ENCODE measurements at regions not wholly inside any gene's neighbourhood (a gene's known extent, or its start where the extent isn't known, plus 50 kb on each side); places are given as distances from the start of the nearest gene placed in this dataset.

DNA sequence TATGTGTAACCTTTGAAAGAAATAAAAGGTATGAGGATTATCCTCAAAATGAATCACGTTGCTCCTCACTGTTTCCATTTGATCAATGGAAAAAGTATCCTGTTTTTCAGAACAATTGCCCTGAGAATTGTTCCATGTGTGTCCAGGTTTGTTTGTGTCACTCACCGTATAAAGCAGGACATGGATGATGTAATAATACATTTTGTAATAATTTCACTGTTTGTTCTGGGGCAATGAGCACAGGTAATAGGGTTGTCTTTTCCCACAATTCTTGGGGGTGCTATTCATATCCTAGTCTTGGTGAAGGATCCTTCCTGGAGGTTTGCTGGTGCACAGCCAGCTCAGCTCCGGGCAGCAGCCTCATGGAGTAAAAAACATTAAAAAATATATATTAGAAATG, 510.8 kb upstream of the MCTP2 start:
- TF ChIP-seq, protein P1, sequence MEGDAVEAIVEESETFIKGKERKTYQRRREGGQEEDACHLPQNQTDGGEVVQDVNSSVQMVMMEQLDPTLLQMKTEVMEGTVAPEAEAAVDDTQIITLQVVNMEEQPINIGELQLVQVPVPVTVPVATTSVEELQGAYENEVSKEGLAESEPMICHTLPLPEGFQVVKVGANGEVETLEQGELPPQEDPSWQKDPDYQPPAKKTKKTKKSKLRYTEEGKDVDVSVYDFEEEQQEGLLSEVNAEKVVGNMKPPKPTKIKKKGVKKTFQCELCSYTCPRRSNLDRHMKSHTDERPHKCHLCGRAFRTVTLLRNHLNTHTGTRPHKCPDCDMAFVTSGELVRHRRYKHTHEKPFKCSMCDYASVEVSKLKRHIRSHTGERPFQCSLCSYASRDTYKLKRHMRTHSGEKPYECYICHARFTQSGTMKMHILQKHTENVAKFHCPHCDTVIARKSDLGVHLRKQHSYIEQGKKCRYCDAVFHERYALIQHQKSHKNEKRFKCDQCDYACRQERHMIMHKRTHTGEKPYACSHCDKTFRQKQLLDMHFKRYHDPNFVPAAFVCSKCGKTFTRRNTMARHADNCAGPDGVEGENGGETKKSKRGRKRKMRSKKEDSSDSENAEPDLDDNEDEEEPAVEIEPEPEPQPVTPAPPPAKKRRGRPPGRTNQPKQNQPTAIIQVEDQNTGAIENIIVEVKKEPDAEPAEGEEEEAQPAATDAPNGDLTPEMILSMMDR (IDR thresholded peaks at IDR 0.05 in 8 of 11, conservative IDR thresholded peaks at IDR 0.05 in 3 of 11): no peak
- no peak for TF ChIP-seq POLR2A (IDR thresholded peaks at IDR 0.05)

Measured in spleen (tissue), 7 donors.